H54 (cell line): ENCODE measurements at regions not wholly inside any gene's neighbourhood (a gene's known extent, or its start where the extent isn't known, plus 50 kb on each side); places are given as distances from the start of the nearest gene placed in this dataset.
A peak's percentile ranks its signal among the peaks of the same experiment; 100 is the strongest.

Source experiments
- DNase-seq: peaks from one replicate; pipeline ENCODE4 v3.0.0; 2011; ENCODE audit warnings: low spot score, mixed read lengths; ENCODE audit not compliant: insufficient read length
- FAIRE-seq: peaks from 3 replicates; lab custom pipeline; 2011; peaks lifted over from hg19 to GRCh38; lab: Jason Lieb, UNC
- POLR2A ChIP-seq: IDR thresholded peaks from 2 replicates; pipeline ENCODE4 v1.6.1; 2011; ENCODE audit warnings: low read depth, mild to moderate bottlenecking, low read length

- DNase-seq = no peak
- TF ChIP-seq POLR2A = no peak
- no peak for FAIRE-seq
Measured at GRCh38 chr5:40389591-40389990, 290.1 kb upstream of the PTGER4 start.

GRCh38 chr5:40386289-40386688 lies 293.4 kb upstream of the PTGER4 start:
- DNase-seq = no peak
- FAIRE-seq = no peak
- no peak for TF ChIP-seq POLR2A

GRCh38 chr5:40385544-40385943 lies 294.2 kb upstream of the PTGER4 start:
- no peak for TF ChIP-seq POLR2A
- DNase-seq = peak; percentile 23
- FAIRE-seq = peak; percentile 99

GRCh38 chr5:40384782-40385390 lies 294.8 kb upstream of the PTGER4 start:
- FAIRE-seq (peak; percentile 27), DNase-seq (no peak)
- TF ChIP-seq POLR2A = no peak

GRCh38 chr5:40383749-40384651 lies 295.7 kb upstream of the PTGER4 start:
- peak; percentile 94 for FAIRE-seq
- DNase-seq = no peak
- no peak for TF ChIP-seq POLR2A

- DNase-seq = no peak
- FAIRE-seq = peak; percentile 94
- TF ChIP-seq POLR2A = no peak
Measured at GRCh38 chr5:40381676-40382363, 297.9 kb upstream of the PTGER4 start.

- FAIRE-seq = peak; percentile 67
- TF ChIP-seq POLR2A = no peak
- DNase-seq = no peak
Measured at GRCh38 chr5:40381016-40381415, 298.7 kb upstream of the PTGER4 start.

- DNase-seq = no peak
- no peak for TF ChIP-seq POLR2A
- peak; percentile 23 for FAIRE-seq
Measured at GRCh38 chr5:40378396-40379177, 301.1 kb upstream of the PTGER4 start.

GRCh38 chr5:40376566-40376965 lies 303.1 kb upstream of the PTGER4 start:
- no peak for FAIRE-seq
- no peak for TF ChIP-seq POLR2A
- no peak for DNase-seq

GRCh38 chr5:40374853-40375252 lies 304.9 kb upstream of the PTGER4 start:
- TF ChIP-seq POLR2A = no peak
- FAIRE-seq (no peak), DNase-seq (no peak)

GRCh38 chr5:40368200-40368599 lies 311.5 kb upstream of the PTGER4 start:
- no peak for DNase-seq
- FAIRE-seq = no peak
- no peak for TF ChIP-seq POLR2A

- no peak for TF ChIP-seq POLR2A
- DNase-seq (no peak), FAIRE-seq (peak; percentile 23)
Measured at GRCh38 chr5:40367255-40367654, 312.5 kb upstream of the PTGER4 start.
